B cell (primary cell): ENCODE measurements at regions not wholly inside any gene's neighbourhood (a gene's known extent, or its start where the extent isn't known, plus 50 kb on each side); places are given as distances from the start of the nearest gene placed in this dataset.
"Not testable (repeated sequence)": the region's sequence is repeated elsewhere in the genome, so short reads cannot be mapped to it uniquely, and the experiment has no call there.

Experiments
- ATAC-seq: fragments of 200-7000 bp; cut with Tn5 transposase; one replicate; pipeline ENCODE4 v1.10.0; 2021; ENCODE audit warnings: low read depth, mild to moderate bottlenecking, moderate number of reproducible peaks, moderate library complexity
- CTCF ChIA-PET: fragments of 350-600 bp; sonication (Branson Sonifier 250); formaldehyde crosslinking; loops from one replicate; lab custom pipeline; 2021; ENCODE audit warnings: antibody characterized with exemption, inconsistent platforms; lab: Charles Lee
- POLR2A ChIA-PET: fragments of 350-600 bp; sonication (Branson Sonifier 250); formaldehyde crosslinking; loops from one replicate; lab custom pipeline; 2021; ENCODE audit warnings: antibody characterized with exemption; lab: Charles Lee
- DNase-seq: peaks from one replicate; pipeline ENCODE4 v3.0.0; 2013
- H2AFZ ChIP-seq: 2 replicates; pipeline ENCODE4 v1.6.1; 2012; ENCODE audit warnings: mild to moderate bottlenecking, low read depth, low read length; ENCODE audit not compliant: insufficient read depth, poor library complexity, severe bottlenecking
- H3K27ac ChIP-seq, 2 donors: 1 replicate in 1 of 2; 2 replicates in 1 of 2; pipeline ENCODE4 v1.5.1; 2012 to 2013; ENCODE audit warnings: low read length in 2 of 2, mild to moderate bottlenecking in 2 of 2, moderate library complexity in 1 of 2
- H3K27me3 ChIP-seq, 4 experiments: fragments of 200-600 bp in 1 of 4; sonication (generic) in 1 of 4; replicated peaks in 1 of 4; 1 replicate in 2 of 4; 2 replicates in 2 of 4; pipeline versions ENCODE4 v1.6.1 to v1.7.0; 2013 to 2016; ENCODE audit warnings: low read length in 3 of 4, mild to moderate bottlenecking in 2 of 4, mixed read lengths in 1 of 4, moderate library complexity in 1 of 4; ENCODE audit not compliant: insufficient read depth in 4 of 4, control insufficient read depth in 3 of 4; ENCODE audit errors: control extremely low read depth in 1 of 4
- H3K36me3 ChIP-seq, 2 experiments: replicated peaks in 1 of 2; 1 replicate in 1 of 2; 2 replicates in 1 of 2; pipeline versions ENCODE4 v1.6.1 to v1.7.1; 2013; ENCODE audit warnings: low read length in 1 of 2; ENCODE audit not compliant: insufficient read depth in 2 of 2, control insufficient read depth in 1 of 2; ENCODE audit errors: control extremely low read depth in 1 of 2, extremely low read depth in 1 of 2
- H3K4me1 ChIP-seq, 2 donors: fragments of 200-600 bp in 1 of 2; sonication (generic) in 1 of 2; 1 replicate in 1 of 2; 2 replicates in 1 of 2; pipeline versions ENCODE4 v1.5.1 to v1.6.1; 2013 to 2017; ENCODE audit warnings: low read length in 2 of 2; ENCODE audit not compliant: control insufficient read depth in 2 of 2, insufficient read depth in 2 of 2
- H3K4me2 ChIP-seq: replicated peaks from 2 replicates; pipeline ENCODE3; 2012; ENCODE audit warnings: mild to moderate bottlenecking, low read depth, low read length; ENCODE audit not compliant: poor library complexity, severe bottlenecking
- H3K4me3 ChIP-seq, 5 experiments: fragments of 200-600 bp in 1 of 5; sonication (generic) in 1 of 5; 1 replicate in 3 of 5; 2 replicates in 2 of 5; pipeline versions ENCODE4 v1.5.1 to v1.7.0; 2011 to 2016; ENCODE audit warnings: low read length in 4 of 5, mild to moderate bottlenecking in 4 of 5, low read depth in 2 of 5, control low read depth in 1 of 5, moderate library complexity in 1 of 5; ENCODE audit not compliant: insufficient read depth in 1 of 5; ENCODE audit errors: control extremely low read depth in 1 of 5, extremely low read depth in 1 of 5
- H3K79me2 ChIP-seq: fragments of 200-600 bp; sonication (generic); one replicate; pipeline ENCODE4 v1.6.0; 2016; ENCODE audit warnings: low read length; ENCODE audit not compliant: control insufficient read depth, insufficient read depth
- H3K9ac ChIP-seq: fragments of 200-600 bp; sonication (generic); 2 replicates; pipeline ENCODE4 v1.6.1; 2017; ENCODE audit warnings: mild to moderate bottlenecking, low read length, moderate library complexity
- H3K9me3 ChIP-seq, 3 donors: one replicate each; pipeline versions ENCODE4 v1.6.1 to v1.7.1; 2013; ENCODE audit warnings: low read length in 2 of 3; ENCODE audit not compliant: control insufficient read depth in 2 of 3, insufficient read depth in 1 of 3; ENCODE audit errors: control extremely low read depth in 1 of 3
- H4K20me1 ChIP-seq: 2 replicates; pipeline ENCODE4 v1.6.0; 2012; ENCODE audit warnings: mild to moderate bottlenecking, low read length; ENCODE audit not compliant: insufficient read depth, control insufficient read depth, poor library complexity, severe bottlenecking
- H3K27ac Mint-ChIP-seq: one replicate; pipeline ENCODE4 v1.8.0; 2021; ENCODE audit warnings: mixed read lengths
- H3K27me3 Mint-ChIP-seq: one replicate; pipeline ENCODE4 v1.8.0; 2021; ENCODE audit warnings: mixed read lengths
- H3K4me1 Mint-ChIP-seq: one replicate; pipeline ENCODE4 v1.8.0; 2021; ENCODE audit warnings: mixed read lengths
- H3K4me3 Mint-ChIP-seq: one replicate; pipeline ENCODE4 v1.8.0; 2021; ENCODE audit warnings: mixed read lengths
- H3K9me3 Mint-ChIP-seq: one replicate; pipeline ENCODE4 v1.8.0; 2022; ENCODE audit warnings: mixed read lengths; ENCODE audit not compliant: insufficient read depth
- WGBS: methylation state at CpG from one replicate; pipeline ENCODE4 v1.1.5; 2013; ENCODE audit warnings: missing lambda C conversion rate; ENCODE audit not compliant: insufficient coverage; 5-methylcytosine and 5-hydroxymethylcytosine counted together
- intact Hi-C: fragments of 100-400 bp; cut with micrococcal nuclease; formaldehyde crosslinking; loops from one replicate; pipeline ENCODE4 v1.10.0; 2022

DNA sequence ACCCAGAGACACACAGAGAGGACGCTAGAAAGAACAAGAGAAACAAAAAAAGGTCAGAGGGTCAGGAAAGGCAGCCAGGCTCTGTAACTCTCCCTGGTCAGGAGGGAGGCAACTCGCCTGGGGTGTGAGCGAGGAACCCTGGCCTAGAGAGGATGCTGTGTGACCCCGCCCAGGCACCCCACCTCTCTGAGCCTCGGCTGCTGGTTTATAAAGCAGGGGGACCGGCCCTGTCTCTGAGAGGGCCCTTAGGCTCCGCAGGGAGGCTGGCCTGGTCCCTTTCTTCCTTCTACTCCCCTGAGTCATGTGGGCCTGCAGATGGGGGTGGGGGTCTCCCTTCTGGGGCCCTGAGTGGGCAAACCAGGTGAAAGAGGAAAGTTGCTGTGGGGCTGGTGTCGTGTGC is 81.3 kb upstream of the GOLGA6L4 start:
- intact Hi-C loops, POLR2A ChIA-PET, DNase-seq, H4K20me1 ChIP-seq, H3K9me3 Mint-ChIP-seq, H3K27ac ChIP-seq, H3K27ac Mint-ChIP-seq, H3K9me3 ChIP-seq, H3K79me2 ChIP-seq, H2AFZ ChIP-seq, ATAC-seq, CTCF ChIA-PET, H3K4me1 Mint-ChIP-seq, H3K9ac ChIP-seq, H3K4me3 Mint-ChIP-seq, H3K36me3 ChIP-seq, H3K27me3 Mint-ChIP-seq, H3K27me3 ChIP-seq, H3K4me3 ChIP-seq, H3K4me2 ChIP-seq, H3K4me1 ChIP-seq: not testable (repeated sequence)
- 82% methylated on average over 4 of the region's 8 CpGs for WGBS

DNA sequence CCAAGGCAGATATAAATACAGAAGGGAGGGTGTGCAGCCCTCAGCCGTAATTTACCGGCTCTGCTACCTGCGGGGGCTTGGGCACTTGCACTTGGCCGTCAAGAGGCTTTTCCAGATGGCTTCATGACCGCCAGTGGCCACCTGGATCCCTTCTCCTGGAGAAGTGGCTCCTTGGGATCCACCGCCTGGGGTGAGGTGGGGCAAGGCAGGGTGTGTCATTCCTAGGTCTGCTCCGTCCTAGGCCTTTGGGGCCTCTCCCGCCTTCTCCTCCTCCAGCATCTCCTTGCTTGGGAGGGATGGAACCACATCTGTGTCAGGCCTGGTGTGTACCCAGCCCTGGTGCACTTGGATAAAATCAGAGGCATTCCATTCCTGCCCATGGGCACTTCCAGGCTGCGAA is 80.8 kb upstream of the GOLGA6L4 start:
- not testable (repeated sequence) for H3K27me3 Mint-ChIP-seq

DNA sequence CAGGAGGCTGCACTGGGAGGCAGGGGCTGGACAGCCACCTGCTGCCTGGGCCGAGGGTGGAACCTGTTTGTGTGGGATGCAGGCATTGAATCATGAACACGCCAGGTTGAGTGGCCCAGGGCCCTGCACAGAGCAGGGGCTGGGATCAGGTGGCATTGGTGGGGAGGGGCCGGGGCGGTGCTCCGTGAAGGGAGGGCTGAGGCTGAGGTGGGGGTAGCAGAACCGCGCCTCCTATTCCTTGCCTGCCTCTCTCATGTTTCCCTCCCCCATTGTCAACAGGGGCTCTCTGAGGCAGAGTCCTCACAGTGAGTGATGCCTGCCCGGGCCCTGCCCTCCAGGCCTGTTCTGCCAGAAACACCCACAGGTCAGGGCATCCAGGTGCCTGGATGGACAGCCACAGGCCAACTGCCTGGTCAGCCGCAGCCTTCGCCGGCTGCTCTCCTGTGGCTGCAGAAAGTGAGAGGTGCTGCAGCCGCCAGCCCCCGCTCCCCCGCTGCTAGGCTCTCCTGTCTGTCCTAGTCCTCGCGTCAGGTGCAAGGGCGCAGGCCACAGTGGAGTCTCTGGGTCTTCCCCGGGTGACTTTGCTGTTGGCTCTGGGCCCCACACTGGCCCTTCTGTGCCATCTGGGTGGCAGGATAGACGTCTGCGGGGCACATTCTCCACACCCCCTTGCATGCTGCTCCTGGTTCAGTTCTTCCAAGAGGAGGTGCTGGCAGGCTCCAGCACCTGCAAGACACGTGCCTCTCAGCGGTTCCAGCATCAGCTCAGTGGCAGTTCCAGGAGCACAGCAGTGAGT is 79.6 kb upstream of the GOLGA6L4 start:
- 91% methylated on average over 14 of the region's 22 CpGs for WGBS
- H3K36me3 ChIP-seq, H3K27me3 ChIP-seq, H3K4me3 Mint-ChIP-seq, H3K4me3 ChIP-seq, H2AFZ ChIP-seq, H3K27ac Mint-ChIP-seq, H3K4me1 ChIP-seq, POLR2A ChIA-PET, H4K20me1 ChIP-seq, H3K4me1 Mint-ChIP-seq, H3K27me3 Mint-ChIP-seq, H3K9me3 ChIP-seq, H3K9me3 Mint-ChIP-seq, H3K27ac ChIP-seq, H3K79me2 ChIP-seq, intact Hi-C loops, H3K4me2 ChIP-seq, ATAC-seq, H3K9ac ChIP-seq, DNase-seq, CTCF ChIA-PET: not testable (repeated sequence)

More for the DNA sequence above, 80.8 kb upstream of the GOLGA6L4 start:
- H3K36me3 ChIP-seq, CTCF ChIA-PET, H3K79me2 ChIP-seq, H3K4me1 Mint-ChIP-seq, H3K9me3 ChIP-seq, DNase-seq, H3K27ac Mint-ChIP-seq, H3K9me3 Mint-ChIP-seq, POLR2A ChIA-PET, H3K9ac ChIP-seq, ATAC-seq, H3K27ac ChIP-seq, H3K4me2 ChIP-seq, H2AFZ ChIP-seq, intact Hi-C loops, H3K27me3 ChIP-seq, H3K4me3 ChIP-seq, H3K4me3 Mint-ChIP-seq, H3K4me1 ChIP-seq, H4K20me1 ChIP-seq: not testable (repeated sequence)
- WGBS: 96% methylated on average over 5 of the region's 9 CpGs

DNA sequence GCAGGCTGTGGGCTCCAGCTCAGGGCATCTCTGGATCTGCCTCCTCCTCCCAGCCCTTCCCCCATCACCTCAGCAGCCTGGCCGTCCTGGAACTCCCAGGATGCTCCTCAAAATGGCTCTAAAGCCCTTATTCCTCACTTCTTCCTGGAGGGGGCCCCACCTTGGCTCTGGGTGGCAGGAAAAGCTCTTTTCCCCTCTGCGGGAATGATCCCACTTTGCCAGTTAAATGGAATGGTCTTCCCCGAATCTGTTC is 79.1 kb upstream of the GOLGA6L4 start:
- CTCF ChIA-PET, H3K4me1 ChIP-seq, H3K79me2 ChIP-seq, intact Hi-C loops, H2AFZ ChIP-seq, H3K27me3 Mint-ChIP-seq, H3K4me2 ChIP-seq, H3K27me3 ChIP-seq, H3K9me3 Mint-ChIP-seq, H3K4me1 Mint-ChIP-seq, H3K9ac ChIP-seq, H3K4me3 ChIP-seq, H3K27ac Mint-ChIP-seq, DNase-seq, H4K20me1 ChIP-seq, ATAC-seq, H3K36me3 ChIP-seq, H3K4me3 Mint-ChIP-seq, H3K9me3 ChIP-seq, POLR2A ChIA-PET, H3K27ac ChIP-seq: not testable (repeated sequence)
- 88% methylated on average over 3 of the region's 3 CpGs for WGBS
